NB4 (cell line): ENCODE measurements at regions not wholly inside any gene's neighbourhood (a gene's known extent, or its start where the extent isn't known, plus 50 kb on each side); places are given as distances from the start of the nearest gene placed in this dataset.
"Not testable (repeated sequence)": the region's sequence is repeated elsewhere in the genome, so short reads cannot be mapped to it uniquely, and the experiment has no call there.

Experiments
- DNase-seq: peaks from one replicate; pipeline ENCODE4 v3.0.0; 2010; ENCODE audit warnings: low read depth
- H3K4me3 ChIP-seq: one replicate; pipeline ENCODE4 v1.5.1; 2011; ENCODE audit warnings: mild to moderate bottlenecking, low read depth, low read length, moderate library complexity
- MYC ChIP-seq: IDR thresholded peaks from 2 replicates; pipeline ENCODE4 v1.6.1; 2011; ENCODE audit warnings: low read depth, low read length
- POLR2A ChIP-seq: IDR thresholded peaks from 2 replicates; pipeline ENCODE4 v1.6.1; 2011; ENCODE audit warnings: mild to moderate bottlenecking; ENCODE audit not compliant: insufficient read length; ENCODE audit errors: extremely low read depth
- TF ChIP-seq, protein P1 (sequence below): IDR thresholded peaks from 2 replicates; pipeline ENCODE4 v1.6.1; 2011; ENCODE audit warnings: low read depth, low read length
- TF ChIP-seq, protein P2 (sequence below): IDR thresholded peaks from one replicate; pipeline ENCODE4 v1.5.1; 2012; ENCODE audit warnings: low read depth, low read length

GRCh38 chr3:4211610-4212009 is 91.6 kb upstream of the SETMAR start:
- TF ChIP-seq, protein P1, sequence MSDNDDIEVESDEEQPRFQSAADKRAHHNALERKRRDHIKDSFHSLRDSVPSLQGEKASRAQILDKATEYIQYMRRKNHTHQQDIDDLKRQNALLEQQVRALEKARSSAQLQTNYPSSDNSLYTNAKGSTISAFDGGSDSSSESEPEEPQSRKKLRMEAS, result no peak
- TF ChIP-seq, protein P2, sequence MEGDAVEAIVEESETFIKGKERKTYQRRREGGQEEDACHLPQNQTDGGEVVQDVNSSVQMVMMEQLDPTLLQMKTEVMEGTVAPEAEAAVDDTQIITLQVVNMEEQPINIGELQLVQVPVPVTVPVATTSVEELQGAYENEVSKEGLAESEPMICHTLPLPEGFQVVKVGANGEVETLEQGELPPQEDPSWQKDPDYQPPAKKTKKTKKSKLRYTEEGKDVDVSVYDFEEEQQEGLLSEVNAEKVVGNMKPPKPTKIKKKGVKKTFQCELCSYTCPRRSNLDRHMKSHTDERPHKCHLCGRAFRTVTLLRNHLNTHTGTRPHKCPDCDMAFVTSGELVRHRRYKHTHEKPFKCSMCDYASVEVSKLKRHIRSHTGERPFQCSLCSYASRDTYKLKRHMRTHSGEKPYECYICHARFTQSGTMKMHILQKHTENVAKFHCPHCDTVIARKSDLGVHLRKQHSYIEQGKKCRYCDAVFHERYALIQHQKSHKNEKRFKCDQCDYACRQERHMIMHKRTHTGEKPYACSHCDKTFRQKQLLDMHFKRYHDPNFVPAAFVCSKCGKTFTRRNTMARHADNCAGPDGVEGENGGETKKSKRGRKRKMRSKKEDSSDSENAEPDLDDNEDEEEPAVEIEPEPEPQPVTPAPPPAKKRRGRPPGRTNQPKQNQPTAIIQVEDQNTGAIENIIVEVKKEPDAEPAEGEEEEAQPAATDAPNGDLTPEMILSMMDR, result no peak
- TF ChIP-seq POLR2A (no peak), MYC (no peak)
- DNase-seq, result no peak
- no peak overlapping the region for H3K4me3 ChIP-seq

GRCh38 chr3:4213420-4213819 is 89.7 kb upstream of the SETMAR start:
- not testable (repeated sequence) for DNase-seq

DNA sequence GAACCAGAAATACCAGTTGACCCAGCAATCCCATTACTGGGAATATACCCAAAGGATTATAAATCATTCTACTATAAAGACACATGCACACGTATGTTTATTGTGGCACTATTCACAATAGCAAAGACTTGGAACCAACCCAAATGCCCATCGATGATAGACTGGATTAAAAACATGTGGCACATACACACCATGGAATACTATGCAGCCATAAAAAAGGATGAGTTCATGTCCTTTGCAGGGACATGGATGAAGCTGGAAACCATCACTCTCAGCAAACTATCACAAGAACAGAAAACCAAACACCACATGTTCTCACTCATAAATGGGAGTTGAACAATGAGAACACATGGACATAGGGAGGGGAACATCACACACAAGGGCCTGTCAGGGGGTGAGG is 86.2 kb upstream of the SETMAR start:
- not testable (repeated sequence) for DNase-seq, H3K4me3 ChIP-seq

More at GRCh38 chr3:4213420-4213819, 89.7 kb upstream of the SETMAR start:
- H3K4me3 ChIP-seq, result not testable (repeated sequence)

DNA sequence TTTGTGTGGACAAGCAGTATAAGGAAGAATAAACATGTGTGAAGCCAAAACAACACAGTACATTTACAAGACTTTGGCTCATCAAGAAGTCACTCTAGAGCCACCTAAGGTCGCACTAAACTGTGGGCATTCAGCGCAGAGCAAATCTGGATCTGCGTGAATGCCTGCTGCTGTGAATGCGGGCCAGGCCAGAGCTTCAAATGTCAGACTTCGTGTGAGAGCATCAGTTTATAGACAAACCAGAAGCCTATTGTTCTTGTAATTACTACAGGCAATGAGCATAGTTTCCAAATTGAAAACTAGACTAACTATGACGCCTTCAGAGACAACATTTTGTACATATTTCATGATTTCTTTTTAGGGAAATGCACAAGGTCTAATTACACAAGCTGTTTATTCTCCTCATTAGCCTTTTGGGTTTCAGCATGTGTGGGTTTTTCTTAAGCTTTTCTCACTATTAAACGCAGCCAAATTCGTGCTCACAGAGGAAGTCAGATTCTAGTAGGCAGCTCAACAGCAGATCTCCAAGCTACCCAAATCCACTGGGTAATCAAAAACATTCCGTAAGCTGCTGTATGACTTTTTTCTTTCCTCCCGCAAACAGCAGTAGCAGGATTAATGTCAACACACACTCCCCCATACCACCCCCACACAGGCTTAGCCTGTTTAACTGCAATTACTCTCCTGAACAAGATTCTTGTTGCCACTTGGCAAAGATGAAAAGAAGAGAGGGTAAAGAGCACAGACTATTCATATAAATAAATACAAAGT is 84.5 kb upstream of the SETMAR start:
- no peak for TF ChIP-seq POLR2A
- TF ChIP-seq, protein P2, result no peak
- TF ChIP-seq, protein P1, result no peak
- DNase-seq, result no peak
- no peak overlapping the region for H3K4me3 ChIP-seq

GRCh38 chr3:4219227-4219568 is 84.0 kb upstream of the SETMAR start:
- DNase-seq, result no peak
- no peak overlapping the region for H3K4me3 ChIP-seq
- TF ChIP-seq POLR2A (no peak), MYC (no peak)
- TF ChIP-seq, protein P1, result no peak

GRCh38 chr3:4220065-4220464 is 83.1 kb upstream of the SETMAR start:
- TF ChIP-seq, protein P2, result no peak
- TF ChIP-seq POLR2A, result no peak
- TF ChIP-seq, protein P1, result no peak
- TF ChIP-seq MYC, result no peak
- peak; percentile 9 for DNase-seq
- H3K4me3 ChIP-seq, result no peak overlapping the region

- no peak for DNase-seq
- TF ChIP-seq MYC, result no peak
- TF ChIP-seq POLR2A, result no peak
- TF ChIP-seq, protein P2, result no peak
- TF ChIP-seq, protein P1, result no peak
- no peak overlapping the region for H3K4me3 ChIP-seq
Observed at GRCh38 chr3:4222574-4223175, 80.5 kb upstream of the SETMAR start.
